ENCODE measurements at regions not wholly inside any gene's neighbourhood (a gene's known extent, or its start where the extent isn't known, plus 50 kb on each side); places are given as distances from the start of the nearest gene placed in this dataset.

DNA sequence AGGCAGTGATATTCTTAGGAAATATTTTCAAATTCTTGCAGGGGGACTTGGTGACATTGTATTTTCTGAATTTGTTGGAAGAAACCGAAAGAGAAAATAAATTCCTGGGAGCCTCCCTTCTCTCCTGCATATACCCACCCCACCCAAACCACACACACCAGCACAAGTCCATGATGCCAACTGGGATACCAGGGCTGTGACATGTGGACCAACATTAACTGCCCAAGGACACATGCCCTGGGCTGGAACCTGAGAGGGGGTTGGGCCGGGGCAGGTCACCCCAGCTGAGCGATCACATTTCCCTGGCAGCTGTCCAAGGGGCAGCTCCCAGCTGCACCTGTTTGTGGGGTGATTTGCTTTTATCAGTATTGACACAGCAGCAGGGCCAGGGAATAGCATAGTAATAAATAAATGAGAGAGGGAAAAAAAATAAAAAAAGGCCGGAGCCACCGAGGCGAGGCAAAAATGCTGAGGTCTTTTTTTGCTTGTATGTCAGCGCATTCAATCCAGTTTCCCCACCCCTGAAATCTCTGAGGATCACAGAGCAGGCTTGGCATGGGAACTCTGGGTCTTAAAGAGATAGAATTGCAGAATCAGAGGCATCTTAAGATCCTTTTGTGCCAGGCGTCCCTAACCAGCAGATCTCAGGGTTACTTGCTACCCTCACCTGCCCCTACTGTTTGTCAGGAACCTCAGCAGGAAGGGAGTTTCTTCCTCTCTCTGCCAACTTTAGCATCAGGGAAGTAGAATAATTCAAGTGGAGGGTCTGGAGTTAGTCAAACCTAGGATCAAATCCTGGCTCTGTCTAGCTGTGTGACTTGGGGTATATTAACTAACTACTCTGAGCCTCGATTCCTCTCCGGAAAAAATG lies 66.5 kb upstream of the PIM1 start:
- no peak for TF ChIP-seq POLR2AphosphoS5 (IDR thresholded peaks at IDR 0.05; ENCODE audit: insufficient read depth in 1 of 2, low read depth in 1 of 2)
- TF ChIP-seq CTCF (IDR thresholded peaks at IDR 0.05): no peak
- TF ChIP-seq POLR2A (IDR thresholded peaks at IDR 0.05): no peak

All from vagina (tissue), 2 donors.